Urinary bladder (tissue), 3 donors: ENCODE measurements at regions not wholly inside any gene's neighbourhood (a gene's known extent, or its start where the extent isn't known, plus 50 kb on each side); places are given as distances from the start of the nearest gene placed in this dataset.
A peak's percentile ranks its signal among the peaks of the same experiment; 100 is the strongest.

ENCODE experiments used
- DNase-seq: peaks from one replicate; pipeline ENCODE4 v3.0.0-alpha.2; 2015; ENCODE audit errors: extremely low spot score
- H3K27ac ChIP-seq: one replicate; pipeline ENCODE4 v1.5.1; 2013; ENCODE audit warnings: low read depth, mild to moderate bottlenecking, moderate library complexity
- H3K36me3 ChIP-seq: one replicate; pipeline ENCODE4 v1.6.1; 2013; ENCODE audit warnings: mild to moderate bottlenecking, moderate library complexity; ENCODE audit not compliant: insufficient read depth
- H3K4me1 ChIP-seq: one replicate; pipeline ENCODE4 v1.6.1; 2013; ENCODE audit warnings: mild to moderate bottlenecking, moderate library complexity; ENCODE audit not compliant: insufficient read depth
- H3K4me3 ChIP-seq: one replicate; pipeline ENCODE4 v1.5.1; 2013; ENCODE audit warnings: low read depth, low read length
- WGBS: extraction: QIAGEN DNeasy Blood & Tissue Kit; methylation state at CpG from one replicate; pipeline ENCODE4 v1.1.7; 2013; 5-methylcytosine and 5-hydroxymethylcytosine counted together
- donor health status: healthy with polysubstance abuse.
- donor health status: healthy.

GRCh38 chr4:97349468-97350186 lies 793.6 kb downstream of the STPG2 start:
- Histone ChIP-seq H3K27ac (no peak overlapping the region), H3K4me3 (no peak overlapping the region), H3K4me1 (no peaks in the 10 kb centered on the region), H3K36me3 (no peaks in the 10 kb centered on the region)
- 43% methylated on average over 1 of the region's 1 CpG for WGBS
- no peak for DNase-seq

- DNase-seq: no peak
- Histone ChIP-seq H3K4me3 (no peak overlapping the region), H3K4me1 (no peaks in the 10 kb centered on the region), H3K27ac (no peak overlapping the region), H3K36me3 (no peaks in the 10 kb centered on the region)
- WGBS: 95% methylated on average over 1 of the region's 1 CpG
Measured at GRCh38 chr4:97353876-97354275, 789.4 kb downstream of the STPG2 start.

DNA sequence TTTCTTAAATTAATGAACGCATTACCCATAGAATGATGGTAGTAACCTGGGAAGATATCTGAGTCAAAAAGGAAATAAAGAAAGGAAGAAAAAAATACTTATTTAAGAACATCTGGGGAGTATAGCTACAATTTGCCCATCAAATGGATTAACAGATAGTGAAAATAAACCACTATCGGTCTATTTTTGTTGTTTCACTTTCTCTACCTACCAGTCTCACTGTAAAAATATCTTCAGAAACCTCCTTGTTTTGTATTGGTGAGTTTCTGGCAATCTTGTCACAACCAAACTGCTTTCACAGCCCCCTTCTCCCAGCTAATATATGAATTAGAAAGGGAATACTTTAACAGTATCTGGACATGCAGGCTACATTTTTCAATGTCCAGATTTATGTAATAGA lies 783.5 kb downstream of the STPG2 start:
- H3K4me1 ChIP-seq: no peaks in the 10 kb centered on the region
- no peak overlapping the region for H3K27ac ChIP-seq
- DNase-seq: no peak

DNA sequence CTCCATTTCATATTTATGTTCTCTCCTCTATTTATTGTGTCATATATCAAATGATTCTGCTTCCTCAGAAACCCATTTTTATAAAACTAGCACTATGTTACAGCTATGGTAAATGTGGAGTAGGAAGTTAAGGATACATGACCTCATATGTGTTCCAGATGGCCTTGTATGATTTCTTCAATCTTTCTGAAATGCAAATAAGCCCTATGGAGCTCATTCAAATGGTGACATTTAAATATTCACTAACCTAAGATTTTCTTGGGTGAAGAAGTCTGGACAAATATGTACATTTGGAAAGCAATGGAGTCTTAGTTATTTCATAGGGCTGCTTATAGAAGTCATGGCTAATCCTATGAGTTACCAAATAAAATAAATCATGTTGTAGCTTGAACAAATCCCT lies 782.5 kb downstream of the STPG2 start:
- no peak for DNase-seq
- Histone ChIP-seq H3K36me3 (no peaks in the 10 kb centered on the region), H3K4me1 (no peaks in the 10 kb centered on the region), H3K27ac (no peak overlapping the region), H3K4me3 (no peak overlapping the region)

More for the DNA sequence above, 783.5 kb downstream of the STPG2 start:
- 90% methylated on average over 2 of the region's 2 CpGs for WGBS
- H3K4me3 ChIP-seq: no peak overlapping the region
- H3K36me3 ChIP-seq: no peaks in the 10 kb centered on the region

DNA sequence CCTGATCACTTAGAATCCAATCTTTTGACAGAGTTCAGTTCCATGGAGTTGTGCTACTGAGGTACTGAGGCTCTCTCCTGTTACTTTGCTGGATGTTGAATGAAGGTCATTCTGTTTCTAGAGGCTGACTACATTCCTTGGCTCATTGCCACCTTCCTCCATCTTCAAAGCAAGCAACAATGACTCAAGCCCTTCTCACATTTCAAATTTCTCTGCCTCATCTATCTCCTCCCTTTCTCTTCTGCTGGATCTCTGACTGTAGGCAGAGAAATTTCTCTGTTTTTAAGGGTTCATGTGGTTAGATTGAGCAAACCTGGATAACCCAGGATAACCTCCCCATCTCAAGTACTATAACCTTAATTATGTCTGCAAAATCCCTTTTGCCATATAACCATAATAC lies 775.4 kb downstream of the STPG2 start:
- H3K36me3 ChIP-seq: no peaks in the 10 kb centered on the region
- H3K4me3 ChIP-seq: no peak overlapping the region
- no peak for DNase-seq
- H3K27ac ChIP-seq: no peak overlapping the region
- H3K4me1 ChIP-seq: no peaks in the 10 kb centered on the region

DNA sequence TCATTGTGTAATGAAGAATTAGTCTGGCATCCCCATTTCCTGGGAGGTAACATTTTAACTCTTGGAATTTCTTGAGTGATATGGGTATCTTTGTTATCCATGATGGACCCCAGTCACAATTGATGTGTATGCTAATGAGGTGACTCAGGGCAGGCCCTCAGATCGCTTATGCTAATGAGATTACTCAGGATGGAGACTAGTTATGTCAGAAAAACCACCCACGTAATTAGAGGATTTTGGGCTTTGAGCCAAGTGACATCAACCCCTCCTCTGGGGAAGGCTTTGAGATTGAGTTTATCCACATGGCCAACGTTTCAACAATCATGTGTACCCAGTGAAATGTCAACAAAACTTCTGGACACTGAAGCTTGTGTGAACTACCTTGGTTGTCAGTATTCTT lies 772.7 kb downstream of the STPG2 start:
- Histone ChIP-seq H3K4me3 (no peak overlapping the region), H3K27ac (no peak overlapping the region), H3K4me1 (no peaks in the 10 kb centered on the region), H3K36me3 (no peaks in the 10 kb centered on the region)
- no peak for DNase-seq
- 56% methylated on average over 3 of the region's 3 CpGs for WGBS

GRCh38 chr4:97374526-97374925 lies 768.8 kb downstream of the STPG2 start:
- WGBS: 68% methylated on average over 1 of the region's 1 CpG
- no peak overlapping the region for H3K4me3 ChIP-seq
- H3K27ac ChIP-seq: no peak overlapping the region
- no peaks in the 10 kb centered on the region for H3K4me1 ChIP-seq
- no peaks in the 10 kb centered on the region for H3K36me3 ChIP-seq
- no peak for DNase-seq

DNA sequence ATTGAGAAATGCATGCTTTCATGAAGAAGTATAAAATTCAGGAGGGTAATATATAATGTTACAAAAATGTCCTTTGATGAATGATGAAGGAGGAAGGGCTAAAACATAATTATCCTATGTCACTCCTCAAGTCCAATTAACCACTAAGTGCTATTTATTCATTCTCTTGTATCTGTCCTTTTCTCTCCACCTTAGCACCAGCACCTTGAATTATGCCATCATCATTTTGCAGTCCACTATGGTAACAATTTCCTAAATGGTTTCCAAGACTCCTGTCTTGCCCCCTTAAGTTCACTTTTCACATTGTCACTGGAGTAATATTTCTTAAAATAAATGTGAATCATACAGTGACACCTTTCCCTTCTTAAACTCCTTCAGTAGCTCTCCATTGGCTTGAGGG lies 756.3 kb downstream of the STPG2 start:
- Histone ChIP-seq H3K36me3 (no peaks in the 10 kb centered on the region), H3K4me1 (no peaks in the 10 kb centered on the region), H3K4me3 (no peak overlapping the region), H3K27ac (no peak overlapping the region)
- DNase-seq: no peak

DNA sequence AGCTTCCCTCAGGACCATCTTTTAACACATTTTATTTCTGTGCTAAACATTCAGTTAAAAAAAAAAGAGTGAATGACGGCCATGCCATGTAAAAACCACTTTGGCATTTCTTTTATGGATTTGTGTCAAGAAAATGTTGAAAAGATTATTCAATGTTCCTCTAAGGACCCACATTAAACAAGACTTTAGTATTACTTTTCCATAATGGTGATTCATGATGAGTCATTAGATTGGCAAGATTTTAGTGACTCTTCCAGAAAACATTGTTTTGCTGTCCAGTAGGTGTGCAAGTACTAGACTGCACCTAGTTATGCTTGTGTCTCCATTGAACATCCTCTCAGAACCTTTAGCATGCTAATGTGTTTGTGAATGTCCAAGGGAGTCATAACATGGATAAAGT lies 748.6 kb downstream of the STPG2 start:
- Histone ChIP-seq H3K27ac (no peak overlapping the region), H3K36me3 (no peaks in the 10 kb centered on the region), H3K4me3 (no peak overlapping the region), H3K4me1 (no peaks in the 10 kb centered on the region)
- no peak for DNase-seq
- 68% methylated on average over 1 of the region's 1 CpG for WGBS

GRCh38 chr4:97396097-97396496 lies 747.2 kb downstream of the STPG2 start:
- H3K27ac ChIP-seq: no peak overlapping the region
- no peaks in the 10 kb centered on the region for H3K4me1 ChIP-seq
- 40% methylated on average over 3 of the region's 3 CpGs for WGBS
- no peak for DNase-seq
- H3K4me3 ChIP-seq: no peak overlapping the region
- H3K36me3 ChIP-seq: no peaks in the 10 kb centered on the region

GRCh38 chr4:97396605-97397004 lies 746.7 kb downstream of the STPG2 start:
- H3K36me3 ChIP-seq: no peaks in the 10 kb centered on the region
- no peak for DNase-seq
- no peaks in the 10 kb centered on the region for H3K4me1 ChIP-seq
- H3K27ac ChIP-seq: no peak overlapping the region
- WGBS: 39% methylated on average over 1 of the region's 1 CpG
- H3K4me3 ChIP-seq: no peak overlapping the region

DNA sequence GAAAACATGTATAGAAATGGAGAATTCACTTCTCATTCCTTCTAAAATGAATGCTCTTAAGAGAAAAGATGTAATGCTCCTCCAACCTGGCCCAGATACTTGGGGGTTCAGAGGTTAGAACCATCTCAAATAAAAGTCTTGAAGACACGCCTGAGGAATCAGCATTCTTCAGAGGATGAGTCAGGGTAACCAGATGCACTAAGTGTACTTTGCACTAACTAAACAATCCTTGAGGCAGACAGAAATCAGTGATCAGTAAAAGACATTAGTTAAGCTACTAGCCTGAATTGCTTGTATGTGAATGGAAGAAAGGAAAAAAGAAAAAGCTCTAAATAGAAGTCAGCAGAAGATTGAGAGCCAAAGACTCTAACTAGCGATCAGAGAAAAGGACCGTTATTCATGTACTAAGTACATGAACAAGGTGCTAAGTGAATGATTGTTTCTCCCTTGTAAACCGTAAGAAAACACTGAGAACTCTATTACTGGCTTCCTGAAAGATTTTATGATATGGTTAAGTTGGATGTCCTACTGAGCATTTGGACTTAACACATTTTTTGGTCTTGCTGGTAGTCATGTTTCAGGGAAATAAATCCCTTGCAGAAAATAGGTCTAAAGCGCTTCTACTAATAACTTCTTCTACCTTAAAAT lies 738.3 kb downstream of the STPG2 start:
- no peaks in the 10 kb centered on the region for H3K36me3 ChIP-seq
- no peak for DNase-seq
- no peak overlapping the region for H3K27ac ChIP-seq
- no peaks in the 10 kb centered on the region for H3K4me1 ChIP-seq
- H3K4me3 ChIP-seq: no peak overlapping the region
- WGBS: 57% methylated on average over 5 of the region's 5 CpGs

DNA sequence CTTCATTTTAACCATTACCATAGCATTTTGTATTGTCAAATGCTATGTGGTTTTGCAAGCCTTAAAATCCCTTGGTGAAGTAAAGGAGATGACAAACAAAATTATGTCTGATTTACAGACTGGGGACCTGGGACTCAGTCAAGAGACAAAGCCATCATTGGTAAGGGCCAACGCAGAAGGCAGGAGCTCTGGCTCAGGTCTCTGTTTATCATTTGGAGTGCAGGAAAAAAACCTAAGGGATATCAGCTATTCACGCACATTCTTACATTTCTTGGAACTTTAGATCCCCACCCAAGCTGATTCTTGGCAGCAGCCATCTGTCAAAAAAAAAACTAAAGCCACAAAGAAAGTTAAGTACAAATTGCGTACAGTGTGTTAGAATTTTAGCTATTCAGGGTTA lies 731.9 kb downstream of the STPG2 start:
- 35% methylated on average over 3 of the region's 3 CpGs for WGBS
- Histone ChIP-seq H3K27ac (no peak overlapping the region), H3K4me1 (peaks cover 2% of the 10 kb centered on the region), H3K4me3 (no peak overlapping the region), H3K36me3 (no peaks in the 10 kb centered on the region)
- peak; percentile 2 for DNase-seq

- WGBS: 56% methylated on average over 1 of the region's 1 CpG
- no peaks in the 10 kb centered on the region for H3K36me3 ChIP-seq
- H3K27ac ChIP-seq: no peak overlapping the region
- no peak for DNase-seq
- peaks cover 2% of the 10 kb centered on the region for H3K4me1 ChIP-seq
- no peak overlapping the region for H3K4me3 ChIP-seq
Measured at GRCh38 chr4:97412331-97412730, 730.9 kb downstream of the STPG2 start.
